ENCODE measurements at regions not wholly inside any gene's neighbourhood (a gene's known extent, or its start where the extent isn't known, plus 50 kb on each side); places are given as distances from the start of the nearest gene placed in this dataset.

DNA sequence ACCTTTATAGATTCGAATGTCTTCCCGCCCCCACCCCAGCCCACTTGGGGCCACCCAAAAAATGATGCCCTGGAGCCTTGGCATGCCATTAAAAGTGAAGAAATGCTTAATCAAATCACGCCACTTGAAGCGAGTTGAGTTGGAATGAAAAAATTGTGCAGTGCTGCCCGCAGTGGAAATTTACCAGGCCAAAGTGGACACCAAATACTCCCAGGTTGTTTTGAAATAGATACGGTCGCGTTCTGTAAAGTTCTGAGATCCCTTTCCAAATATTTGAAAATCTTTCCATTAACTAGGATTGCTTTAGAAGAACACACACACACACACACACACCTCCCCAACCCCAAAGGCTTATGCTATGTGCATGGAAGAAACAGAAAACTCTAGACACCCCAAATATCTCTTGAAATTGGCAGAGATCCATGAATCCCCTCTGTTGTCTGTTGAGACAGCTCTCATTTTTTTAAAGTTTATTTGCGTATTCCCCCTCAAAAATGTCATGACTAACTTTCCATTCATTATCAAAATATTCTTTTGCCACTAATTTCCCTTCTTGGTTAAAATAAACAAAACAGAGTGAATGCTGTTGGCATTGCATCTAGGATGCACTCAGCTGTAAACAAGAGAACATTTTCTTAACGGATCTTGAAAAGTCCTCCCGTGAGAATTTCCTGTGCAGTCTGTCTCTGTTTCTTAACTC, 142.3 kb upstream of the KCNE2 start:
- TF ChIP-seq, protein P1, sequence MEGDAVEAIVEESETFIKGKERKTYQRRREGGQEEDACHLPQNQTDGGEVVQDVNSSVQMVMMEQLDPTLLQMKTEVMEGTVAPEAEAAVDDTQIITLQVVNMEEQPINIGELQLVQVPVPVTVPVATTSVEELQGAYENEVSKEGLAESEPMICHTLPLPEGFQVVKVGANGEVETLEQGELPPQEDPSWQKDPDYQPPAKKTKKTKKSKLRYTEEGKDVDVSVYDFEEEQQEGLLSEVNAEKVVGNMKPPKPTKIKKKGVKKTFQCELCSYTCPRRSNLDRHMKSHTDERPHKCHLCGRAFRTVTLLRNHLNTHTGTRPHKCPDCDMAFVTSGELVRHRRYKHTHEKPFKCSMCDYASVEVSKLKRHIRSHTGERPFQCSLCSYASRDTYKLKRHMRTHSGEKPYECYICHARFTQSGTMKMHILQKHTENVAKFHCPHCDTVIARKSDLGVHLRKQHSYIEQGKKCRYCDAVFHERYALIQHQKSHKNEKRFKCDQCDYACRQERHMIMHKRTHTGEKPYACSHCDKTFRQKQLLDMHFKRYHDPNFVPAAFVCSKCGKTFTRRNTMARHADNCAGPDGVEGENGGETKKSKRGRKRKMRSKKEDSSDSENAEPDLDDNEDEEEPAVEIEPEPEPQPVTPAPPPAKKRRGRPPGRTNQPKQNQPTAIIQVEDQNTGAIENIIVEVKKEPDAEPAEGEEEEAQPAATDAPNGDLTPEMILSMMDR (IDR thresholded peaks at IDR 0.05; ENCODE audit: low read length), result no peak
- no peak for TF ChIP-seq EZH2 (optimal IDR thresholded peaks at IDR 0.05; ENCODE audit: low read depth, low read length)
